ENCODE measurements at regions not wholly inside any gene's neighbourhood (a gene's known extent, or its start where the extent isn't known, plus 50 kb on each side); places are given as distances from the start of the nearest gene placed in this dataset.

- ATAC-seq (no peak), DNase-seq (no peak)
- no peaks in the 10 kb centered on the region for H3K4me1 ChIP-seq
- 67 to 69% methylated on average over 3 of the region's 3 CpGs for WGBS, 2 donors
- H3K27me3 ChIP-seq = no peaks in the 10 kb centered on the region
- no peaks in the 10 kb centered on the region for H3K9me3 ChIP-seq
- H3K36me3 ChIP-seq (replicated peaks in 1 of 2; ENCODE audit: insufficient read depth in 1 of 2, low read depth in 2 of 2) = no peaks in the 10 kb centered on the region
- TF ChIP-seq POLR2A (IDR thresholded peaks at IDR 0.05) = no peak
- TF ChIP-seq, protein P1, sequence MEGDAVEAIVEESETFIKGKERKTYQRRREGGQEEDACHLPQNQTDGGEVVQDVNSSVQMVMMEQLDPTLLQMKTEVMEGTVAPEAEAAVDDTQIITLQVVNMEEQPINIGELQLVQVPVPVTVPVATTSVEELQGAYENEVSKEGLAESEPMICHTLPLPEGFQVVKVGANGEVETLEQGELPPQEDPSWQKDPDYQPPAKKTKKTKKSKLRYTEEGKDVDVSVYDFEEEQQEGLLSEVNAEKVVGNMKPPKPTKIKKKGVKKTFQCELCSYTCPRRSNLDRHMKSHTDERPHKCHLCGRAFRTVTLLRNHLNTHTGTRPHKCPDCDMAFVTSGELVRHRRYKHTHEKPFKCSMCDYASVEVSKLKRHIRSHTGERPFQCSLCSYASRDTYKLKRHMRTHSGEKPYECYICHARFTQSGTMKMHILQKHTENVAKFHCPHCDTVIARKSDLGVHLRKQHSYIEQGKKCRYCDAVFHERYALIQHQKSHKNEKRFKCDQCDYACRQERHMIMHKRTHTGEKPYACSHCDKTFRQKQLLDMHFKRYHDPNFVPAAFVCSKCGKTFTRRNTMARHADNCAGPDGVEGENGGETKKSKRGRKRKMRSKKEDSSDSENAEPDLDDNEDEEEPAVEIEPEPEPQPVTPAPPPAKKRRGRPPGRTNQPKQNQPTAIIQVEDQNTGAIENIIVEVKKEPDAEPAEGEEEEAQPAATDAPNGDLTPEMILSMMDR (IDR thresholded peaks at IDR 0.05) = no peak
- intact Hi-C loops (cut with DNase I) = no loop called here
- H3K4me3 ChIP-seq = no peak overlapping the region
- H3K27ac ChIP-seq = no peak overlapping the region
Observed at GRCh38 chr2:94958245-94958644, 67.3 kb upstream of the MAL start.

DNA sequence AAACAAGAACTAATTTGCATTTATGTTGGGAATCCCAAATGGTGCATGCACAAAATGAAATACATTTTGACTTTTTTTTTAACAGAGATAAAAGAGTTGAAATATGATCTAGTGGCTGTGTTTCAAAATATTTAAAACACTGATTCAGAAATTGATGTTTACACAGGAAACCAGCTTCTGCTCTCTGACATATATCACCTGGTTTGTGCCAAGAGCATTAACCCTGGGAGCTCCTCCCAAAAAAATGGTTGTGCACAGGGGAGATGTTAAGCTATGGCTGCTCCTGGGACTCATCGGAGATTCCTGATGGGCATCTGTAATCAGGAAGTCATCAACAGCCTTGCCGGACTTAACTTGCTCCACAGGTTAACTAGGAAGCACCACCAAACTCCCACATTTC lies 65.2 kb upstream of the MAL start:
- TF ChIP-seq POLR2A (IDR thresholded peaks at IDR 0.05) = no peak
- TF ChIP-seq, protein P1 (IDR thresholded peaks at IDR 0.05) = no peak
- intact Hi-C loops (cut with DNase I) = no loop called here
- no peak overlapping the region for H3K4me3 ChIP-seq
- no peaks in the 10 kb centered on the region for H3K9me3 ChIP-seq
- H3K4me1 ChIP-seq = no peaks in the 10 kb centered on the region
- no peak overlapping the region for H3K27ac ChIP-seq
- H3K36me3 ChIP-seq (replicated peaks in 1 of 2; ENCODE audit: insufficient read depth in 1 of 2, low read depth in 2 of 2) = no peaks in the 10 kb centered on the region
- WGBS, 2 donors = 66 to 74% methylated on average over 2 of the region's 2 CpGs
- no peaks in the 10 kb centered on the region for H3K27me3 ChIP-seq
- DNase-seq = no peak
- no peak for ATAC-seq

- H3K27me3 ChIP-seq = no peaks in the 10 kb centered on the region
- TF ChIP-seq, protein P1 (IDR thresholded peaks at IDR 0.05) = no peak
- no peak for TF ChIP-seq POLR2A (IDR thresholded peaks at IDR 0.05)
- intact Hi-C loops (cut with DNase I) = no loop called here
- 52 to 68% methylated on average over 4 of the region's 4 CpGs for WGBS, 2 donors
- no peak overlapping the region for H3K4me3 ChIP-seq
- no peaks in the 10 kb centered on the region for H3K9me3 ChIP-seq
- H3K4me1 ChIP-seq = no peaks in the 10 kb centered on the region
- DNase-seq (no peak), ATAC-seq (no peak)
- H3K27ac ChIP-seq = no peak overlapping the region
- H3K36me3 ChIP-seq (replicated peaks in 1 of 2; ENCODE audit: insufficient read depth in 1 of 2, low read depth in 2 of 2) = no peaks in the 10 kb centered on the region
Observed at GRCh38 chr2:94960751-94961150, 64.8 kb upstream of the MAL start.

- intact Hi-C loops (cut with DNase I) = no loop called here
- Histone ChIP-seq H3K9me3 (no peaks in the 10 kb centered on the region), H3K36me3 (replicated peaks in 1 of 2; ENCODE audit: insufficient read depth in 1 of 2, low read depth in 2 of 2) (no peaks in the 10 kb centered on the region), H3K27ac (no peak overlapping the region), H3K4me3 (no peak overlapping the region), H3K27me3 (no peaks in the 10 kb centered on the region), H3K4me1 (no peaks in the 10 kb centered on the region)
- TF ChIP-seq POLR2A (IDR thresholded peaks at IDR 0.05) = no peak
- TF ChIP-seq, protein P1 (IDR thresholded peaks at IDR 0.05) = no peak
- no peak for DNase-seq
- no peak for ATAC-seq
- 49 to 55% methylated on average over 4 to 5 of the region's 5 CpGs for WGBS, 2 donors
Observed at GRCh38 chr2:94964193-94964592, 61.3 kb upstream of the MAL start.

DNA sequence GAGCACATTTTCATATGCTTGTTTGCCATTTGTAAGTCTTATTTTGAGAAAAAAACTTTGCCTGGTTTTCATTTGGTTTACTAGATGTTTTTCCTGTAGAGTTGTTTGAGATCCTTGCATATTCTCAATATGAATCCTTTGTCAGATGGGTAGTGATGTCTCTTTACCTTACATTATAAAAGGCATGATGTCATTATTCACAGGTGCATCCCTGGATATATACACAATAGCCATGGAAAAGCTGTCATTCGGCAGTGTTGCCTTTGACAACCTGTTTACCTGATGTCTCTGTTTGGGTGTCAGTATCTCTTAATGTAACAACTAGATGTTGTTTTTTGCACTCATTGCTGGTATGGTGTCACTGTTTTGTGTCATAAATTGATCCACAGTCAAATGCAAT lies 58.8 kb upstream of the MAL start:
- DNase-seq (no peak), ATAC-seq (no peak)
- no peak overlapping the region for H3K27ac ChIP-seq
- no peak overlapping the region for H3K4me3 ChIP-seq
- H3K9me3 ChIP-seq = no peaks in the 10 kb centered on the region
- 62 to 76% methylated on average over 1 of the region's 1 CpG for WGBS, 2 donors
- H3K27me3 ChIP-seq = no peaks in the 10 kb centered on the region
- intact Hi-C loops (cut with DNase I) = no loop called here
- H3K4me1 ChIP-seq = no peaks in the 10 kb centered on the region
- TF ChIP-seq, protein P1 (IDR thresholded peaks at IDR 0.05) = no peak
- TF ChIP-seq POLR2A (IDR thresholded peaks at IDR 0.05) = no peak
- H3K36me3 ChIP-seq (replicated peaks in 1 of 2; ENCODE audit: insufficient read depth in 1 of 2, low read depth in 2 of 2) = no peaks in the 10 kb centered on the region

Measured in body of pancreas (tissue), 4 donors.